IPS-11a (cell line): ENCODE measurements at regions not wholly inside any gene's neighbourhood (a gene's known extent, or its start where the extent isn't known, plus 50 kb on each side); places are given as distances from the start of the nearest gene placed in this dataset.

Experiments
- H3K4me3 ChIP-seq: one replicate; pipeline ENCODE4 v1.5.1; 2013; ENCODE audit warnings: low read depth, low read length, control low read depth

- H3K4me3 ChIP-seq, result no peak overlapping the region
Measured at GRCh38 chr3:106719583-106719982, 657.7 kb upstream of the CCDC54 start.

GRCh38 chr3:106720510-106720909 lies 656.7 kb upstream of the CCDC54 start:
- H3K4me3 ChIP-seq, result no peak overlapping the region

- no peak overlapping the region for H3K4me3 ChIP-seq
Measured at GRCh38 chr3:106725566-106725965, 651.7 kb upstream of the CCDC54 start.

- no peak overlapping the region for H3K4me3 ChIP-seq
Measured at GRCh38 chr3:106728315-106729098, 648.7 kb upstream of the CCDC54 start.

GRCh38 chr3:106729481-106729880 lies 647.8 kb upstream of the CCDC54 start:
- H3K4me3 ChIP-seq, result no peak overlapping the region

- no peak overlapping the region for H3K4me3 ChIP-seq
Measured at GRCh38 chr3:106731230-106731629, 646.0 kb upstream of the CCDC54 start.

GRCh38 chr3:106734712-106735111 lies 642.5 kb upstream of the CCDC54 start:
- H3K4me3 ChIP-seq, result no peak overlapping the region

GRCh38 chr3:106737265-106737664 lies 640.0 kb upstream of the CCDC54 start:
- H3K4me3 ChIP-seq, result no peak overlapping the region

- no peak overlapping the region for H3K4me3 ChIP-seq
Measured at GRCh38 chr3:106740116-106740515, 637.1 kb upstream of the CCDC54 start.

- H3K4me3 ChIP-seq, result no peak overlapping the region
Measured at GRCh38 chr3:106745344-106746168, 631.7 kb upstream of the CCDC54 start.

- no peak overlapping the region for H3K4me3 ChIP-seq
Measured at GRCh38 chr3:106746286-106746685, 631.0 kb upstream of the CCDC54 start.

GRCh38 chr3:106748472-106749262 lies 628.6 kb upstream of the CCDC54 start:
- H3K4me3 ChIP-seq, result no peak overlapping the region

- no peak overlapping the region for H3K4me3 ChIP-seq
Measured at GRCh38 chr3:106750092-106750491, 627.1 kb upstream of the CCDC54 start.

GRCh38 chr3:106755336-106755735 lies 621.9 kb upstream of the CCDC54 start:
- no peak overlapping the region for H3K4me3 ChIP-seq

GRCh38 chr3:106756901-106757300 lies 620.3 kb upstream of the CCDC54 start:
- H3K4me3 ChIP-seq, result no peak overlapping the region

GRCh38 chr3:106758459-106758858 lies 618.8 kb upstream of the CCDC54 start:
- no peak overlapping the region for H3K4me3 ChIP-seq

- H3K4me3 ChIP-seq, result no peak overlapping the region
Measured at GRCh38 chr3:106759731-106760130, 617.5 kb upstream of the CCDC54 start.

GRCh38 chr3:106765342-106765741 lies 611.9 kb upstream of the CCDC54 start:
- no peak overlapping the region for H3K4me3 ChIP-seq

- no peak overlapping the region for H3K4me3 ChIP-seq
Measured at GRCh38 chr3:106768941-106769480, 608.2 kb upstream of the CCDC54 start.

- no peak overlapping the region for H3K4me3 ChIP-seq
Measured at GRCh38 chr3:106773795-106774194, 603.4 kb upstream of the CCDC54 start.

GRCh38 chr3:106783231-106783630 lies 594.0 kb upstream of the CCDC54 start:
- H3K4me3 ChIP-seq, result no peak overlapping the region
